Limb (tissue), 2 donors: ENCODE measurements at regions not wholly inside any gene's neighbourhood (a gene's known extent, or its start where the extent isn't known, plus 50 kb on each side); places are given as distances from the start of the nearest gene placed in this dataset.
A peak's percentile ranks its signal among the peaks of the same experiment; 100 is the strongest.
"Not testable (repeated sequence)": the region's sequence is repeated elsewhere in the genome, so short reads cannot be mapped to it uniquely, and the experiment has no call there.

Source experiments
- DNase-seq, 2 donors: peaks; one replicate each; pipeline ENCODE4 v3.0.0-alpha.2; 2016; ENCODE audit errors: extremely low spot score in 2 of 2

DNA sequence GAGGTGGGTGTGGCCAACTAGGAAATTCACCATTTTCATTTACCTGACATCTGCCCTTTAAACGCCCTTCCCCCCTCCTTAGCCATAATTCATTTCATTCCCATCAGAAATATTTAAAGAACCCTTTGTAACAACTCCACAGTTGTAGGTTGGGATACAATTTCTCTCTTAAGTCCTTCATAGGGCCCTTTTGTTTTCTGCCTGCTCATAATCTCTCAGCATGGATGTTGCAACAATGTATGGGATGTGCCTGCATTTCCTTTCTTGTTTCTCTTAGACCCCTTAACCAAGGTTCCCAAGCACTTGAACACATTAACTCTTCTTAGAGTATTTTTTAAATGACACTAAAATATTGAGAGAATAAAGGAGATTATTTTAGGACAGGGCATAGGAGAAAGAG lies 51.7 kb upstream of the MYO10 start:
- no peak for DNase-seq

DNA sequence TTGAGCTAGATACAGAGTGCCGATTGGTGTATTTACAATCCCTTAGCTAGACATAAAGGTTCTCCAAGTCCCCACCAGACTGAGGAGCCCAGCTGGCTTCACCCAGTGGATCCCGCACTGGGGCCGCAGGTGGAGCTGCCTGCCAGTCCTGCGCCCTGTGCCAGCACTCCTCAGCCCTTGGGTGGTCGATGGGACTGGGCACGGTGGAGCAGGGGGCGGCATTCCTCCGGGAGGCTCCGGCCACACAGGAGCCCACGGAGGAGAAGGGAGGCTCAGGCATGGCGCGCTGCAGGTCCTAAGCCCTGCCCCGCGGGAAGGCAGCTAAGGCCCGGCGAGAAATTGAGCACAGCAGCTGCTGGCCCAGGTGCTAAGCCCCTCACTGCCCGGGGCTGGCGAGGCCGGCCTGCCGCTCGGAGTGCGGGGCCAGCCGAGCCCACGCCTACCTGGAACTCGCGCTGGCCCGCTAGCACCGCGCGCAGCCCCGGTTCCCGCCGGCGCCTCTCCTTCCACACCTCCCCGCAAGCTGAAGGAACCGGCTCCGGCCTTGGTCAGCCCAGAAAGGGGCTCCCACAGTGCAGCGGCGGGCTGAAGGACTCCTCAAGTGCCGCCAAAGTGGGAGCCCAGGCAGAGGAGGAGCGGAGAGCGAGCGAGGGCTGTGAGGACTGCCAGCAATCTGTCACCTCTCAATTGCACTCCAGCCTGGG lies 54.9 kb upstream of the MYO10 start:
- not testable (repeated sequence) for DNase-seq

DNA sequence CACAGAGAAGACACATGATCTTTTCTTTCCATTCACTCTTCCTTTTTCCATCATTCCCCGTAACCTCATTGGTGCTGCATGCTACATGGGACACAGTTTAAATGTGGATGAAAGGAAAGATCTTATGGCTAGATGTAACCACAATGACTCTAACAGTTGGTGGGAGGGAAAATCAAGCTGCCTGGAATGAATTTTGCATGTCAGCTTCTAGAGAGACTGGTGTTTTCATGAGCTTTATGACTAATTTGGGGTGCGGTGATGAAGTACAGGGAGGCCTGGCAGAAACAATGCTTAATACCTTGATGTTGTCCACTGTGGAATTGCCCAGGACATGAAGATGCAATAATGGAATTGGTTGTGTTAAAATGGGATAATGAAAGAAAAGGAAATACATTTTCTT lies 55.9 kb upstream of the MYO10 start:
- DNase-seq, result no peak

DNA sequence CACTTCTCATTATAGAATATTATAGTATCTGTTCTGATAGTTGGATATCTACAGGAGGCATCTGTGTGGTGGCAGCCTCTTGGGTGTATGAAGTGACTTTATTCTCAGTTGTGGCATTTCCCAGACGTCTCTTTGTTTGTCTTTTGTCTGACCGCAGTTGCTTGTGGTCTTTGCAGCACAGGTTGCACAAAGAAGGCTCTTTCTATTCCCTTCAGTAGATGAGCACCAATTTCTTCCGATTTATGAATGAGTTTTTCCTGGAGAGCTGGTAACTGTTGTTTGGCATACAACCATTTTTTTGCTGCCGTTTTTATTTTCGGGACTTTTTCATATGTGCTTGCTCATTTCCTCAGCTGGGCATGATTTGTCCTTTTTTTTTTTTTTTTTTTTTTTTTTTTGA lies 56.4 kb upstream of the MYO10 start:
- no peak for DNase-seq

DNA sequence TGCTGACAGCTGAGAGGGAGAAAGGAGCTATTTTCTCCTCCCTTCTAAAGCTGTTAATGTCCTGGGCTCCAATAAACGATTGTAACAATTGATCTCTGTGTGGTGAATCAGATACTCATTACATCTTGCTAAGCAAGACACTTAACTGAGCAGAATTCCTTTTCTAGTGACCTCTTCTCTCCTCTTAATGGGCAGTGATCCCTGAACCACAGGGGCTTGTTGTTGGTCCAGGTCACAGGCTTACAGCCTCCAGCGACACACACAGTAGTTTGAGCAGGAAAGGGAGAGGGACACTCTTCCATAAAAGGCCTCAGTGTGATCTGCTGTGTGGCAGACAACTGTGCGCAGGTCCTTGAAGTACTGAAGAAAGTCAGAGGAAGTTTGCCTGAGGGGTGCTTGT lies 58.5 kb upstream of the MYO10 start:
- DNase-seq, result no peak

DNA sequence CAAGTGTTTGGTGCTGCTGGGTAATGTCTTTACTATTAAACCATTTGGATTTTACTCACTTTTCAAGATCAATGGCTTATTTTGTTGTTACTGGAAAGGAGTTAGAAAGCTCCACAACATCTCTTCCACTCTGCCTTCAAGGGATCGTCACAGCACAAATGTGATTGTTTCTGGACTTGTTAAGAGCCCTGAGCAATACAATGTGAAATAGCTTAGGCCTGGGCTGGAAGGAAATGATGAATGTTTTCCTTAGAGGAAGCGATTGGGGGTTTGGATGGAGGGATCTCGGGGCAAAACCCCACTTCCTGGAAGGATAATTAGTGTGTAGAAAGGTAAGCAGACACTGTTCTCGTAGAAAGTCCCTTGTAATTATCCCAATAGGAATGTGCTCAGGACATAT lies 59.3 kb upstream of the MYO10 start:
- DNase-seq, result no peak

DNA sequence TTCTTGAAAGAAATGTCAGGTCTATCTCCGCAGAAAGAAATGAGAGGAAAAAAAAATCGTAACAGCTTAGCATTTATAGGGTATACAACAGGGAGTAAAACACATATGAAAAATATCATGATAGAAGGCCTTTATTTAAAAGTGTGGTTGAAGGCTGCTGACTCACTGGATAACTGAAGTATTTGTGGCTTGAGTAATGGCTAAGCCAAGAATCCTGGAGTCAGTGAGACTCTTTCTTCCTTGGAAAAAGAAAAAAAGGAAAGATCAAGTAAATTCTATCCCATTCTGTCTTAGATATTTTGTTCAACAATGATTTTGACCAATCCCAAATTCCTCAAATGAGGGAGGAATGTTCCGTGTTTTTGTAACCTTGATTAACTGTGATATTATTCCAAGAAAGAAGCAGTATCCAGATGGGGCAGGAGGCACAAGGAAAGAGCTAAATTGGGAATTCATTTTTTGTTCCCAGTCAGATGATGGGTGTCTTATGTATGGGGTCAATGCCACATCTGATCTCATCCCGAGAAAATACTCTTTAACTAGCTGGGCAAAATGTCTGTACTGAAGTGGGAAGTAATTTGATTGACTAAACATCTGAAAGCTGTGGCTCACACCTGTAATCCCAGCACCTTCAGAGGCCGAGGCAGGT lies 64.3 kb upstream of the MYO10 start:
- no peak for DNase-seq

DNA sequence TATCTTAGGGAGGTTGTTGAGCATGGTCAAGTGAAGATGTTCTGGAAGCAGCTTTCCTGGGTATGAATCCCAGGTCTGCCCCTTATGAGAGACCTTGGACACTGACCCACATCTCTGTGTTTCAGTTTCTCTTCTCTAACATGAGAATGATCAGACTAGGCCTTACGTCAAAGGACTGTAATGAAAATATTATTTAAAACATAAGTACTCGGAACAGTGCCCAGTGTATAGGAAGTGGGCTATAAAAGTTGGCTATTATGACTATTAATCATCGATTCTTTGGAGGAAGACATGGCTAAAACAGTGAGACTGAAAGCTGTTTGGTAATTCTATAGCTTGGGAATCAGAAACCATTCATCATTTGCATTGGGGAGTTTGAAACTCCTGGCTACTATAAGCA lies 65.3 kb upstream of the MYO10 start:
- no peak for DNase-seq

DNA sequence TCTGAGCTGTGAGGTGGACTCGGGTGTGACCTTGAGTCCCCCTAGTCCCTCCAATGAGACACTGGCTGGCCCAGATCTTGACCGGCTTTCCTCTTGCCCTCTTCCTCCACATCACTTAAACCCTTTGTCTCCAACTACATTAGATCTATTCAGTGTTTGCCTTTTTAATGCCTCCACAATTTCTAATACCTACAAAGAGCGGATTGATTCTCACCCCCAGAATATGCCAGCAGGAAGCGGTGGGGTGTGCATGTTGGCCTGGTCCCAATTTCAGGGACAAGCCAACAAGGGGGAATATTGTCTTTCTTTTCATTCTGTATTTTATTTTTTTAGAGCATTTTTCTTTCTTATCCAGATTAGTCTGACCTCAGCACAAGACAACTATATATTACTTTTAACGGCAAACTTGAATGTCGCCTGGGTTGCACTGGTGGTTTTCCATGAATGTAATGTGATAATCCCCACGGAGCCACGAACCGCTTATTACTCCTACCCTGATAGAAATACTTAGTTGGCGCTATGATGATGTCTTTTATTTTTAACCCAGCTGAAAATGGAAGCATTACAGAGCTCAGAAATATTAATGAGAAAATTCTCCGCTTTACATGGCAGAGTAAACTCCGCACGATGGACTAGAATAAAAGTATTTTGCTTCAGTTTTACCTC lies 68.5 kb upstream of the MYO10 start:
- DNase-seq, result peak in 1 of 2 donors; percentile 40

DNA sequence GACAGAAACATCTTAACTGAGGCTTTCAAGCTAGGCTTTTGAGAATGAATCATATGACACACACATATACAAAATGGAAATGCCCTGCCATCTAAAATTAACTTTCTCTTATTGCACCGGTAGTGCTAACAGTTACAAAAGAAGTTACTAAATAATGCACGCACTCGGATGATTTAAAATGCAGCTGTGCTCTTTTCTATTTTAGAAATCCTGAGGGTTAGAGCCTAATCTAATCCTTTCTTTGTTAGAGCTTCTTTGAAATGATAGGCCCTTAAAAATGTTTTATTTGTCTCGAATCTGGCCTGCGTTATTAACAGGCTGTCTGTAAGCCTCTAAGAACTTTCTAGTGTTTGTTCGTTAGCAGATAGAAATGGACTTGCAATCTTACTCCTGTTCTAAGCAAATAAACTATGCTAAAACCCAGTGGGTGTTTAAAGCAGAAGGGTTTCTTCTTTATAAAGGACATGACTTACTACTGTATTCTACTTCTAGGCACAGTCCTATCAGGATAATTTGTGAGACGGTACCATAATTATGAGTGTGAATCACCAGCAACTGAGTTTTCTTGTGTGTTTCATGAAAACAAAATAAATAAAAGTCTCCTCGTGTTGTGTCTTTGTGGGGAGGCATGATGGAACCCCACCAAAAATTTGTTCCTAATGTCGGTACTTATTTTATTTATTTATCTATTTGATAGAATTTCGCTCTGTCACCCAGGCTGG lies 69.2 kb upstream of the MYO10 start:
- no peak for DNase-seq

DNA sequence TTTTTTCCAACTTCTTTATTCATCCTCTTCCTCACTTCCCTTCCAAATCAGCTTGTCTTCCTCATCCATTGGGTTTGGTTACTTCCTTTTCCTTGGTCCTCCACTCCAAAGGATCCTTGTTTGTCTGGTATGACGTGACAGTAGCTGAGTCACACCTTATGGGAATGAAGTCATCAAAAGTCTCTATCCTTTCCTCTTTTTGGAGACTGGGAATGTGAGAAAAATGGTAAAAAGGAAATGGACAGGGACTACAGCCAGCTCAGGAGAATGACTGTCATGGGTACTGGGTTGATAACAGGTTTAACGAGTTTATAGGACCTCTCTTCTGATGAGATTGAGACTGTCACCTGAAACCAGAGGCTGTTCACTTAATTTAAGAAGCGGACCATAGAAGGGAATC lies 76.2 kb upstream of the MYO10 start:
- DNase-seq, result no peak

DNA sequence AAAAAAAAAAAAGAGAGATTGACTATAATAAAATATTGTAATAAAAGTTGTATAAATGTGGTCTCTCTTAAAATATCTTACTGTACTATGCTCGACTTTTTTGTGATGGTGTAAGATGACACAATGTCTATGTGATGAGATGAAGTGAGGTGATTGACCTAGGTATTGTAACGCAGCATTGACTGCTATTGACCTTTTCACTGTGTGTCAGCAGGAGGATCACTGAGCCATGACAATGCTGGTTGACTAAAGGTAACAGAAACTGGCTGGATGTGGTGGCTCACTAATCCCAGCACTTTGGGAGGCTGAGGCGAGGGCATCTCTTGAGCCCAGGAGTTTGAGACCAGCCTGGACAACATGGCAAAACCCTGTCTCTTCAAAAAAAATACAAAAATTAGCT lies 78.6 kb upstream of the MYO10 start:
- DNase-seq, result no peak

DNA sequence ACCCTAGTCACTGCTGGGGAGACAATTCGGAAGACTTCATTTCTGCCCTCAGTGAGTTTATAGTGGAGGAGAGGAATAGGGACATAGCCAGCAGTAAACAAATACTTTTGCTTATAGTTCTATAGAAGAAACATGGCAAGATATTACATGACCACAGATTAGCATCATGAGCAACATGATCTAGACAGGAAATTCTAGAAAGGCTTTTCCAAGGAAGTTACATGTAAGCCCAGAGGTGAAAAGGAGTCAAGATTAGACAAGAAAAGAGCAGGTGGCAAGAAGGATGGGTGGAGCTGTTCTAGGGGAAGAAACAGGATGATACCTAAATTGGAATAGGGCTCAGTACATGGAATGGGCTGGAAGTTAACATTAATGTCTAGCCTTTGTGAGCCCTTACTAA lies 82.8 kb upstream of the MYO10 start:
- DNase-seq, result no peak

DNA sequence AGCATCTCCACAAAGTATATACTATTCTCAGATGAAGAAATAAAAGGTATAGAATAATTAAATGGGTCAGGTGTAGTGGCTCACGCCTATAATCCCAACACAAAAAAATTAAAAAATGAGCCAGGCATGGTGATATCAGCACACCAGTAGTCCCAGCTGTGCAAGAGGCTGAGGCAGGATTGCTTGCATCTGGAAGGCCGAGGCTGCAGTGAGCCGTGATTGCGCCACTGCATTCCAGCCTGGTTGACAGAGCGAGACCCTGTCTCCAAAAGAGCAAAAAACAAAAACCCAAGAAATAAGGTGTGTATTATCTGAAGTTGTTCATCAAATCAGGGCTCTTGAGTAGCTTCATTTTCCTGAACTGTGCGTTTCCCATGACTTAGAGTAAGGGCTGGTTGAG lies 83.2 kb upstream of the MYO10 start:
- DNase-seq, result no peak

DNA sequence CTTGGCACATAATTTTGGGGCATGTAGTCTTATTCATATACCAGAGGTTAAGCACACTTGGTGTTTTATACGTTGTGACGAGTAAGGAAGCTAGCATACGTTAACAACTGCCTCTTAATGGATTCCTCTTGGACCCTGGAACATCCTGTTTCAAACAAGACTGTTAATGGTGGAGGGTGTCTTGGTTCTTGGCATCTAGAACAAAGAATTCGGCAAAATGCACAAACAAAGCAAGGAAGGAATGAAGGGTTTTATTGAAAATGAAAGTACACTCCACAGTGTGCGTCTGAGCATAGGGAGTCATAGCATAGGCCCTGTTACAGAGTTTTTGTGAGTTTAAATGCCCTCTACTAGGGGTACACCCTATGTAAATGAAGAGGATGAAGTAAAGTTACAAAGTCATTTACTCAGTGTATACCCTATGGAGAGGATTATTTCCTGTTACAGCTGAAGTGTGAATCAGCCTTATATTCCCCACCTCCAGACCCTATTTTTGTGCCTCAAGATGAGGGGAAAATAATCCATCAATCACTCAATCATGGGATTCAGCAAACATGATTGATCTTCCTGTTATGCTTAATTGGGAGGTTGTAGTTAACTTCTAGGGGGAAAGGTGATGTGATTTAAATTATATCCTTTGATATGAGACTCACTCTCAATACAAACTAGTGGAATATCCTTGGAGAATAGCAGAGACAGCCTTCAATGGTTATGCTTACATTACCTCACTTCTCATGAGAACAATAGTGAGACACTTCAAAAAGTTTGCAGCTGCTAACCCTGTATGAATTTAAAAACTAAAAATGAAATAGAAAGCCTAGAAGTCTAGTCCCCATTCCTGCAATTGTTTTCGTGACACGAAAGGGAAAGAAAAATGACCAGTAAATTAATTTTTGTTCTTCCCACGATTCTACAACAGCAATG lies 84.9 kb upstream of the MYO10 start:
- no peak for DNase-seq

DNA sequence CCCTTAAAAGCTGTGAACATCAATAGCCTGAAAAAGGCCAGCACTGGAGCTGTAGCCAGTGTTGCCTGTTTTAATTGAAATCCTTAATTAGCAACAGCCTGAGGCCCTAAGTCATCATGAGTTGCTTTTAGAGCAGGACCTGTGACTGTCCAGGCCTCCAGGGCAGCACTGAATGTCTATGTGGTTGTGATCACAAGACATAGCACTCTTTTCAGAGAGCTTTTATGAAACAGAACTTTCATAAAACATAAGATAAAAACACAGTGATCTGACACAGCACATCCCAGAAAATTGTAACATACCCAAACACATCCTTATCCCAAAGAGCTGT lies 85.5 kb upstream of the MYO10 start:
- no peak for DNase-seq

DNA sequence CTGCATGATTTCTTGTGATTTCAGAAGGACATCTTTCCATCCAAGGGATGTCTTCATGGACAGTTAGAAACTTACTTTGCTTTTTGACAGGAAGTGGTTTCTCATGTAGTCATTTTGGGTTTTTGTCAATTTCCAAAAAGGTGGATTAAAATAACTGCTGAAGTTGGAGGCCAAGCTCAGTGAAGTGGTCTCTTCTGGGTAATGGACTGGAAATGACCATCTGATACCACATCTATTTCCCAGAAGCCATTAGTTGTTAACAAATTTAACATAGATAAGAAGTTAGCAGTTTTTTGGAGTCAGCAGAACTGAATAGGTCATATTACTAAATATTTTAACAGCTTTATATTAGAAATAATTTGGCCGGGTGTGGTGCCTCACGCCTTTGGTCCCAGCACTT lies 86.2 kb upstream of the MYO10 start:
- DNase-seq, result no peak

DNA sequence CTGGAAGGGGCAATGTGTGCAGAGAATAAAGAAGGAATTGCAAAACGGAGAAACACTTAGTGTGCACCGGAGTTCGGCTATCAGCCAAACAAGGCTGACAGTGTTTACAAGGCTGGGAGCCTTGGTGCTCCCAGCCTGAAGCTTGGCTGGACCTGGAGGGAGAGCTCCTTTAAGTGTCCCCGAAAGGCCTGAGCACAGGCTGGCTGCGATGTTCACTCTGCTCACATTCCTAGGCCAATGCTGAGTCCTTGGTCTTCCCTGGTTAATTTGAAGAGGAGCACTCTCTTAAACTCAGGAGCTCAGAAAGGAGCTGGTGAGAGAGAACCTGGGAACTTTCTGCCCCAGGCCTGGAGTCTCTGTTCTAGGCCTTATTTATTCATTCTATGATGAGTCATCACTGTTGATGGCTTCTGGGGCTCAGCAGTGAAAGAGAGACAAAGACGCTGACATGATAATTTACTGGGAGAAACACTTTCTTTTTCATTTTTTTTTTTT lies 88.6 kb upstream of the MYO10 start:
- DNase-seq, result no peak

DNA sequence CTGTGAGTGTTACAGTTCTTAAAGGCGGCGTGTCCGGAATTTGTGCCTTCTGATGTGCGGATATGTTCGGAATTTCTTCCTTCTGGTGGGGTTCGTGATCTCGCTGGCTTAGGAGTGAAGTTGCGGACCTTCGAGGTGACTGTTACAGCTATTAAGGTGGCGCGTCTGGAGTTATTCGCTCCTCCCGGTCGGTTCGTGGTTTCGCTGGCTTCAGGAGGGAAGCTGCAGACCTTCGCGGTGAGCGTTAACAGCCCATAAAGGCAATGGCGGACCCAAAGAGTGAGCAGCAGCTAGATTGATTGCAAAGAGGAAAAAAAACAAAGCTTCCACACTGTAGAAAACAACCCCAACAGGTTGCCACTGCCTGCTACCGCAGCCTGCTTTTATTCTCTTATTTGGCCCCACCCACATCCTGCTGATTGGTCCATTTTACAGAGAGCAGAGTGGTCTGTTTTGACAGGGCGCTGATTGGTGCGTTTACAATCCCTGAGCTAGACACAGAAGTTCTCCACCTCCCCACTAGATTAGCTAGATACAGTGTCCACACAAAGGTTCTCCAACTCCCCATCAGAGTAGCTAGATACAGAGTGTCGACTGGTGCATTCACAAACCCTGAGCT lies 95.7 kb upstream of the MYO10 start:
- not testable (repeated sequence) for DNase-seq

DNA sequence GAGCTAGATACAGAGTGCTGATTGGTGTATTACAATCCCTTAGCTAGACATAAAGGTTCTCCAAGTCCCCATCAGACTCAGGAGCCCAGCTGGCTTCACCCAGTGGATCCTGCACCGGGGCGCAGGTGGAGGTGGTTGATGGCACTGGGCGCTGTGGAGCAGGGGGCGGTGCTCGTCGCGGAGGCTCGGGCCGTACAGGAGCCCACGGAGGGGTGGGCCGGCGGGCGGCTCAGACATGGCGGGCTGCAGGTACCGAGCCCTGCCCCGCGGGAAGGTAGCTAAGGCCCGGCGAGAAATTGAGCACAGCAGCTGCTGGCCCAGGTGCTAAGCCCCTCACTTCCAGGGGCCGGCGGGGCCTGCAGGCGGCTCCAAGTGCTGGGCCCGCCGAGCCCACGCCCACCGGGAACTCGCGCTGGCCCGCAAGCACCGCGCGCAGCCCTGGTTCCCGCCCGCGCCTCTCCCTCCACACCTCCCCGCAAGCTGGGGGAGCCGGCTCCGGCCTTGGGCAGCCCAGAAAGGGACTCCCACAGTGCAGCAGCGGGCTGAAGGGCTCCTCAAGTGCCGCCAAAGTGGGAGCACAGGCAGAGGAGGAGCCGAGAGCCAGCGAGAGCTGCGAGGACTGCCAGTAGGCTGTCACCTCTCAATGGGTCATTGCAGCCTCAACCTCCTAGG lies 96.4 kb upstream of the MYO10 start:
- DNase-seq, result not testable (repeated sequence)
